BJ (cell line): ENCODE measurements at regions not wholly inside any gene's neighbourhood (a gene's known extent, or its start where the extent isn't known, plus 50 kb on each side); places are given as distances from the start of the nearest gene placed in this dataset.

Experiments
- CTCF ChIA-PET: fragments of 350-600 bp; formaldehyde crosslinking; extraction: SDS; loops from one replicate; lab custom pipeline; 2021; ENCODE audit warnings: antibody characterized with exemption, inconsistent platforms; lab: Yijun Ruan, JAX
- POLR2A ChIA-PET: fragments of 300-600 bp; sonication (Branson Sonifier 250); formaldehyde crosslinking; extraction: SDS; loops from one replicate; lab custom pipeline; 2021; ENCODE audit warnings: antibody characterized with exemption; lab: Charles Lee
- DNase-seq: peaks from one replicate; pipeline ENCODE4 v3.0.0-alpha.2; 2011; ENCODE audit warnings: low read depth
- H3K27me3 ChIP-seq: 2 replicates; pipeline ENCODE4 v1.6.0; 2011; ENCODE audit warnings: low read length; ENCODE audit not compliant: control insufficient read depth, insufficient read depth
- H3K36me3 ChIP-seq: 2 replicates; pipeline ENCODE4 v1.5.1; 2011; ENCODE audit warnings: low read length; ENCODE audit not compliant: control insufficient read depth, insufficient read depth
- H3K4me3 ChIP-seq: 2 replicates; pipeline ENCODE4 v1.5.1; 2011; ENCODE audit warnings: low read depth, mild to moderate bottlenecking, control low read depth, low read length
- CTCF ChIP-seq: IDR thresholded peaks from 2 replicates; pipeline ENCODE4 v1.5.1; 2011; ENCODE audit warnings: low read depth, mild to moderate bottlenecking, control low read depth, inconsistent platforms, low read length, moderate library complexity; ENCODE audit not compliant: insufficient read depth

- Histone ChIP-seq H3K27me3 (0 out of 2 replicates have a peak, but pooled peaks cover 1% of the 10 kb centered on the region), H3K4me3 (no peak overlapping the region), H3K36me3 (no peaks in the 10 kb centered on the region)
- no peak for DNase-seq
- TF ChIP-seq CTCF: peak; percentile 19; the same call in 1 of the 2 replicates
- ChIA-PET POLR2A (no interaction called here), CTCF (interaction anchor here (0.6 to 5.7 kb wide), 17 partner anchors 14 to 1069 kb away, joined by 3 to 88 read pairs (median 5); partner anchors contain the start of genes HNRNPA2B1 and NFE2L3)
Measured at GRCh38 chr7:26091933-26092332, 60.1 kb upstream of the NFE2L3 start.

- DNase-seq: no peak
- Histone ChIP-seq H3K36me3 (no peaks in the 10 kb centered on the region), H3K4me3 (no peak overlapping the region), H3K27me3 (no peaks in the 10 kb centered on the region)
- no peak for TF ChIP-seq CTCF
- POLR2A ChIA-PET: no interaction called here
- CTCF ChIA-PET: interaction anchor here (0.8 to 5.7 kb wide), 7 partner anchors 14 to 1068 kb away, joined by 3 to 88 read pairs (median 3); partner anchors contain the start of gene NFE2L3
Measured at GRCh38 chr7:26093023-26093422, 59.0 kb upstream of the NFE2L3 start.

GRCh38 chr7:26096136-26096535 is 55.9 kb upstream of the NFE2L3 start:
- DNase-seq: no peak
- no peak overlapping the region for H3K4me3 ChIP-seq
- no peak for TF ChIP-seq CTCF
- H3K36me3 ChIP-seq: no peaks in the 10 kb centered on the region
- POLR2A ChIA-PET: no interaction called here
- CTCF ChIA-PET: no interaction called here
- H3K27me3 ChIP-seq: no peaks in the 10 kb centered on the region

- POLR2A ChIA-PET: no interaction called here
- TF ChIP-seq CTCF: no peak
- CTCF ChIA-PET: interaction anchor here (0.9 to 1.3 kb wide), 2 partner anchors 9 to 267 kb away, joined by 3 to 5 read pairs; no protein-coding TSS in a partner anchor
Measured at GRCh38 chr7:26097837-26098668, 53.9 kb upstream of the NFE2L3 start.

GRCh38 chr7:26099236-26099635 is 52.8 kb upstream of the NFE2L3 start:
- DNase-seq: no peak
- ChIA-PET CTCF (interaction anchor here (1.3 kb wide), 1 partner anchor 266 kb away, joined by 5 read pairs; no protein-coding TSS in a partner anchor), POLR2A (no interaction called here)
- no peak for TF ChIP-seq CTCF
- H3K4me3 ChIP-seq: no peak overlapping the region
- H3K36me3 ChIP-seq: no peaks in the 10 kb centered on the region
- no peaks in the 10 kb centered on the region for H3K27me3 ChIP-seq

More at GRCh38 chr7:26097837-26098668, 53.9 kb upstream of the NFE2L3 start:
- DNase-seq: no peak
- no peaks in the 10 kb centered on the region for H3K27me3 ChIP-seq
- no peaks in the 10 kb centered on the region for H3K36me3 ChIP-seq
- H3K4me3 ChIP-seq: no peak overlapping the region
